ENCODE measurements at regions not wholly inside any gene's neighbourhood (a gene's known extent, or its start where the extent isn't known, plus 50 kb on each side); places are given as distances from the start of the nearest gene placed in this dataset.

DNA sequence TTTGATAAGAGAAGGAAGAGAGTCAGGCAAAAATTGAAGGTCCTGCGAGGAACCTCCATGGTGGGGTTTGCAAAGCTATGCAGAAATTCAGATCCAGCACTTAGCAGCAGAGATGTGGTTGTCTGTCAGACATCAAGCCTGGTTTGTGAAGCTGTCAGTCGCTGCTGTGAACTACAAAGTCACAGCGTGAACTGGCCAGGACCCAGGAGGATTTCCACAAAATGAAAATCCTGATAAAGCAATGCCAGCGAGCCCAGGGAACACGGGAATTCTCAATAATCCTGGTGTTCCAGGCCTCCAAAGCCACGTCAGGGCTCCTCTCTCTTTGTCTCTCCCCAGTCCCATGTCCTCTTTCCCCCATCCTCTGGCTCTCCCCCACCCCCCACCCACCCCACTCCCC is 296.9 kb upstream of the GADL1 start:
- H4K20me1 ChIP-seq (ENCODE audit: insufficient read depth): no peaks in the 10 kb centered on the region
- H3K79me2 ChIP-seq (ENCODE audit: insufficient read depth, low read length): no peaks in the 10 kb centered on the region
- H3K9ac ChIP-seq (ENCODE audit: low read length): no peak overlapping the region
- H3K4me3 ChIP-seq (replicated peaks in 1 of 2; ENCODE audit: low read depth in 1 of 2, low read length in 2 of 2): no peak overlapping the region
- intact Hi-C loops (cut with micrococcal nuclease): no loop called here
- ChIA-PET RAD21 (ENCODE audit: low non-redundant PET in 1 of 2, low total read pairs in 2 of 2, uncharacterized antibody in 2 of 2, unreplicated experiment in 2 of 2) (interaction anchor here in 1 of 2 experiments (0.5 kb wide), 1 partner anchor 220 kb away, joined by 3 read pairs; no protein-coding TSS in a partner anchor), POLR2A (no interaction called here), CTCF (no interaction called here)
- TF ChIP-seq YY1 (IDR thresholded peaks at IDR 0.05; ENCODE audit: extremely low read depth, insufficient replicate concordance, low read depth, low read length) (no peak), ZFX (IDR thresholded peaks at IDR 0.05) (no peak)
- H3K9me2 ChIP-seq (ENCODE audit: insufficient read depth): no peaks in the 10 kb centered on the region
- H3K27me3 ChIP-seq (ENCODE audit: insufficient read depth, low read length): no peaks in the 10 kb centered on the region
- no peak overlapping the region for H3K27ac ChIP-seq (ENCODE audit: low read depth, low read length)
- ATAC-seq (no peak), DNase-seq (ENCODE audit: low read depth, low spot score) (no peak)
- no peak overlapping the region for H3K4me2 ChIP-seq (ENCODE audit: low read length)
- no peaks in the 10 kb centered on the region for H3K9me3 ChIP-seq (ENCODE audit: control insufficient read depth in 1 of 2, insufficient read depth in 1 of 2, low read depth in 1 of 2, low read length in 2 of 2)
- no peaks in the 10 kb centered on the region for H3K36me3 ChIP-seq (ENCODE audit: control insufficient read depth in 1 of 2, insufficient read depth in 2 of 2, low read length in 2 of 2)
- BruUV-seq (replicated peaks): no TSS peak
- no peak overlapping the region for H2AFZ ChIP-seq (ENCODE audit: low read depth, low read length, poor library complexity, severe bottlenecking)
- H3K4me1 ChIP-seq (ENCODE audit: control insufficient read depth in 1 of 2, insufficient read depth in 2 of 2, low read length in 2 of 2): no peaks in the 10 kb centered on the region

DNA sequence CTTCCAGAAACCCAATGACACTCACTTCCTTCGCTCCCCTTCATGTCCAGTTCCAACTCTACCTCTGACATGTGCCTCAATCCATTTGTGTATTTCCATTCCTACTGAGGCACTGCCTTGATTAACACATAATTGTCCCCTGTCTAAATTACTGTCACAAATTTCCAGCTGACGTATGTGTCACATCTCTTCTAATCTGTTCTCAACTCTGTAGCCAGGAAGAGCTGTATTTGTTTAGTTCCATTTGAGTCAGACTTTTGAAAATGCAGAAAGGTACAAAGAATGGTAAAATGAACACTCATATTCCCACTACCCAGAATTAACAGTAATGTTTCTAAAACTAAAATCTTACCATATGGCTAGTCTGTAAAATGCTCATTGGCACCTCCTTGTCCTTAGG is 299.0 kb upstream of the GADL1 start:
- H3K9me2 ChIP-seq (ENCODE audit: insufficient read depth): no peaks in the 10 kb centered on the region
- no peak overlapping the region for H3K27ac ChIP-seq (ENCODE audit: low read depth, low read length)
- ChIA-PET RAD21 (ENCODE audit: low non-redundant PET in 1 of 2, low total read pairs in 2 of 2, uncharacterized antibody in 2 of 2, unreplicated experiment in 2 of 2) (no interaction called here), CTCF (no interaction called here), POLR2A (no interaction called here)
- no peaks in the 10 kb centered on the region for H3K79me2 ChIP-seq (ENCODE audit: insufficient read depth, low read length)
- H3K4me3 ChIP-seq (replicated peaks in 1 of 2; ENCODE audit: low read depth in 1 of 2, low read length in 2 of 2): no peak overlapping the region
- no peak overlapping the region for H2AFZ ChIP-seq (ENCODE audit: low read depth, low read length, poor library complexity, severe bottlenecking)
- no peak for DNase-seq (ENCODE audit: low read depth, low spot score)
- no peaks in the 10 kb centered on the region for H3K36me3 ChIP-seq (ENCODE audit: control insufficient read depth in 1 of 2, insufficient read depth in 2 of 2, low read length in 2 of 2)
- H3K27me3 ChIP-seq (ENCODE audit: insufficient read depth, low read length): no peaks in the 10 kb centered on the region
- H3K9ac ChIP-seq (ENCODE audit: low read length): no peak overlapping the region
- no peaks in the 10 kb centered on the region for H3K9me3 ChIP-seq (ENCODE audit: control insufficient read depth in 1 of 2, insufficient read depth in 1 of 2, low read depth in 1 of 2, low read length in 2 of 2)
- no peaks in the 10 kb centered on the region for H3K4me1 ChIP-seq (ENCODE audit: control insufficient read depth in 1 of 2, insufficient read depth in 2 of 2, low read length in 2 of 2)
- H4K20me1 ChIP-seq (ENCODE audit: insufficient read depth): no peaks in the 10 kb centered on the region
- ATAC-seq: no peak
- no TSS peak for BruUV-seq (replicated peaks)
- H3K4me2 ChIP-seq (ENCODE audit: low read length): no peak overlapping the region
- intact Hi-C loops (cut with micrococcal nuclease): no loop called here
- TF ChIP-seq ZFX (IDR thresholded peaks at IDR 0.05) (no peak), TCF7L2 (IDR thresholded peaks at IDR 0.05; ENCODE audit: borderline replicate concordance, extremely low read depth, insufficient read depth, insufficient read length) (no peak), JUND (IDR thresholded peaks at IDR 0.05) (no peak), SP1 (IDR thresholded peaks at IDR 0.05; ENCODE audit: low read depth) (no peak), EGR1 (IDR thresholded peaks at IDR 0.05; ENCODE audit: low read depth) (no peak), SIN3A (IDR thresholded peaks at IDR 0.05; ENCODE audit: low read depth) (no peak), EZH2 (IDR thresholded peaks at IDR 0.05) (no peak), CBX3 (IDR thresholded peaks at IDR 0.05; ENCODE audit: low read depth) (no peak), POLR2AphosphoS5 (IDR thresholded peaks at IDR 0.05; ENCODE audit: low read depth, low read length) (no peak), CEBPB (IDR thresholded peaks at IDR 0.05; ENCODE audit: low read depth) (no peak), RAD21 (IDR thresholded peaks at IDR 0.05; ENCODE audit: low read depth) (no peak)
- TF ChIP-seq, protein P1, sequence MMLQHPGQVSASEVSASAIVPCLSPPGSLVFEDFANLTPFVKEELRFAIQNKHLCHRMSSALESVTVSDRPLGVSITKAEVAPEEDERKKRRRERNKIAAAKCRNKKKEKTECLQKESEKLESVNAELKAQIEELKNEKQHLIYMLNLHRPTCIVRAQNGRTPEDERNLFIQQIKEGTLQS (IDR thresholded peaks at IDR 0.05): no peak
- TF ChIP-seq, protein P2, sequence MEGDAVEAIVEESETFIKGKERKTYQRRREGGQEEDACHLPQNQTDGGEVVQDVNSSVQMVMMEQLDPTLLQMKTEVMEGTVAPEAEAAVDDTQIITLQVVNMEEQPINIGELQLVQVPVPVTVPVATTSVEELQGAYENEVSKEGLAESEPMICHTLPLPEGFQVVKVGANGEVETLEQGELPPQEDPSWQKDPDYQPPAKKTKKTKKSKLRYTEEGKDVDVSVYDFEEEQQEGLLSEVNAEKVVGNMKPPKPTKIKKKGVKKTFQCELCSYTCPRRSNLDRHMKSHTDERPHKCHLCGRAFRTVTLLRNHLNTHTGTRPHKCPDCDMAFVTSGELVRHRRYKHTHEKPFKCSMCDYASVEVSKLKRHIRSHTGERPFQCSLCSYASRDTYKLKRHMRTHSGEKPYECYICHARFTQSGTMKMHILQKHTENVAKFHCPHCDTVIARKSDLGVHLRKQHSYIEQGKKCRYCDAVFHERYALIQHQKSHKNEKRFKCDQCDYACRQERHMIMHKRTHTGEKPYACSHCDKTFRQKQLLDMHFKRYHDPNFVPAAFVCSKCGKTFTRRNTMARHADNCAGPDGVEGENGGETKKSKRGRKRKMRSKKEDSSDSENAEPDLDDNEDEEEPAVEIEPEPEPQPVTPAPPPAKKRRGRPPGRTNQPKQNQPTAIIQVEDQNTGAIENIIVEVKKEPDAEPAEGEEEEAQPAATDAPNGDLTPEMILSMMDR (IDR thresholded peaks at IDR 0.05 in 2 of 3, conservative IDR thresholded peaks at IDR 0.05 in 1 of 3; ENCODE audit: borderline replicate concordance in 1 of 3, insufficient read depth in 1 of 3, low read depth in 2 of 3, low read length in 2 of 3): no peak
- TF ChIP-seq, protein P3, sequence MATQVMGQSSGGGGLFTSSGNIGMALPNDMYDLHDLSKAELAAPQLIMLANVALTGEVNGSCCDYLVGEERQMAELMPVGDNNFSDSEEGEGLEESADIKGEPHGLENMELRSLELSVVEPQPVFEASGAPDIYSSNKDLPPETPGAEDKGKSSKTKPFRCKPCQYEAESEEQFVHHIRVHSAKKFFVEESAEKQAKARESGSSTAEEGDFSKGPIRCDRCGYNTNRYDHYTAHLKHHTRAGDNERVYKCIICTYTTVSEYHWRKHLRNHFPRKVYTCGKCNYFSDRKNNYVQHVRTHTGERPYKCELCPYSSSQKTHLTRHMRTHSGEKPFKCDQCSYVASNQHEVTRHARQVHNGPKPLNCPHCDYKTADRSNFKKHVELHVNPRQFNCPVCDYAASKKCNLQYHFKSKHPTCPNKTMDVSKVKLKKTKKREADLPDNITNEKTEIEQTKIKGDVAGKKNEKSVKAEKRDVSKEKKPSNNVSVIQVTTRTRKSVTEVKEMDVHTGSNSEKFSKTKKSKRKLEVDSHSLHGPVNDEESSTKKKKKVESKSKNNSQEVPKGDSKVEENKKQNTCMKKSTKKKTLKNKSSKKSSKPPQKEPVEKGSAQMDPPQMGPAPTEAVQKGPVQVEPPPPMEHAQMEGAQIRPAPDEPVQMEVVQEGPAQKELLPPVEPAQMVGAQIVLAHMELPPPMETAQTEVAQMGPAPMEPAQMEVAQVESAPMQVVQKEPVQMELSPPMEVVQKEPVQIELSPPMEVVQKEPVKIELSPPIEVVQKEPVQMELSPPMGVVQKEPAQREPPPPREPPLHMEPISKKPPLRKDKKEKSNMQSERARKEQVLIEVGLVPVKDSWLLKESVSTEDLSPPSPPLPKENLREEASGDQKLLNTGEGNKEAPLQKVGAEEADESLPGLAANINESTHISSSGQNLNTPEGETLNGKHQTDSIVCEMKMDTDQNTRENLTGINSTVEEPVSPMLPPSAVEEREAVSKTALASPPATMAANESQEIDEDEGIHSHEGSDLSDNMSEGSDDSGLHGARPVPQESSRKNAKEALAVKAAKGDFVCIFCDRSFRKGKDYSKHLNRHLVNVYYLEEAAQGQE (IDR thresholded peaks at IDR 0.05; ENCODE audit: low read depth): no peak

Measured in HCT116 (cell line).